ENCODE measurements at regions not wholly inside any gene's neighbourhood (a gene's known extent, or its start where the extent isn't known, plus 50 kb on each side); places are given as distances from the start of the nearest gene placed in this dataset.

- TF ChIP-seq CTCF (IDR thresholded peaks at IDR 0.05) (no peak), EZH2 (IDR thresholded peaks at IDR 0.05) (no peak), EZH2phosphoT487 (IDR thresholded peaks at IDR 0.05) (no peak)
Observed at GRCh38 chr2:239667431-239667985, 266.7 kb upstream of the HDAC4 start.

All from neural progenitor cell (in vitro differentiated cells).